ENCODE measurements at regions not wholly inside any gene's neighbourhood (a gene's known extent, or its start where the extent isn't known, plus 50 kb on each side); places are given as distances from the start of the nearest gene placed in this dataset.
"Not testable (repeated sequence)": the region's sequence is repeated elsewhere in the genome, so short reads cannot be mapped to it uniquely, and the experiment has no call there.

DNA sequence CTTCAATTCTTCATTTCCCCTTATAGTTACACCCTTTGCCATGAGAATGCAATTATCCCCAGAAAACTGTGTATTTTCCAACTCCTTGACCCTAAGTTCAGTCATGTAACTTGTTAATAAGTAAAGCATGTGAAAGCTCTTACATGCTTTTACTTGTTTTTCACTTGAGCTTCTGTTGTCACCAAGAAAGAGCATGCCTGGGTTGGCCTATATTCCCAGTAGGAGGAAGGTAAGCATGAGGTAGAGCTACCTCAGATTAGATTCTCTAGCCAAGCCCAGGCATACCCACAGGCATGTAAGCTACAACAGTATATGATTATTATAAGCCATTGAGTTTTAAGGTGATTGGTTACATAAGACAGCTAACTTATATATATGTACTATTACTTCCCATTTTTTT lies 101.7 kb upstream of the SMLR1 start:
- Histone ChIP-seq H3K9ac (ENCODE audit: insufficient read length) (no peak overlapping the region), H3K9me3 (ENCODE audit: low read depth, low read length) (no peaks in the 10 kb centered on the region), H3K27ac (no peak overlapping the region), H3K36me3 (ENCODE audit: insufficient read depth, low read length) (no peaks in the 10 kb centered on the region), H3K4me3 (no peak overlapping the region)
- TF ChIP-seq FOXP2 (optimal IDR thresholded peaks at IDR 0.05; ENCODE audit: control extremely low read depth, extremely low read length, insufficient read depth) (no peak), EZH2 (IDR thresholded peaks at IDR 0.05) (no peak)
- DNase-seq (ENCODE audit: low read depth, low spot score) = no peak

DNA sequence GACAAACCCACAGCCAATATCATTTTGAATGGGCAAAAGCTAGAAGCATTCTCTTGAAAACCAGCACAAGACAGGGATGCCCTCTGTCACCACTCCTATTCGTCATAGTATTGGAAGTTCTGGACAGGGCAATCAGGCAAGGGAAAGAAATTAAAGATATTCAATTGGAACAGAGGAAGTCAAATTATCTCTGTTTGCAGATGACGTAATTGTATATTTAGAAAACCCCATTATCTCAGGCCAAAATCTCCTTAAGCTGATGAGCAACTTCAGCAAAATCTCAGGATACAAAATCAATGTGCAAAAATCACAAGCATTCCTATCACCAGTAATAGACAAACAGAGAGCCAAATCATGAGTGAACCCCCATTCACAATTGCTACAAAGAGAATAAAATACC lies 99.1 kb upstream of the SMLR1 start:
- not testable (repeated sequence) for H3K9me3 ChIP-seq (ENCODE audit: low read depth, low read length); H3K9ac ChIP-seq (ENCODE audit: insufficient read length); H3K4me3 ChIP-seq; H3K36me3 ChIP-seq (ENCODE audit: insufficient read depth, low read length); H3K27ac ChIP-seq; DNase-seq (ENCODE audit: low read depth, low spot score)

DNA sequence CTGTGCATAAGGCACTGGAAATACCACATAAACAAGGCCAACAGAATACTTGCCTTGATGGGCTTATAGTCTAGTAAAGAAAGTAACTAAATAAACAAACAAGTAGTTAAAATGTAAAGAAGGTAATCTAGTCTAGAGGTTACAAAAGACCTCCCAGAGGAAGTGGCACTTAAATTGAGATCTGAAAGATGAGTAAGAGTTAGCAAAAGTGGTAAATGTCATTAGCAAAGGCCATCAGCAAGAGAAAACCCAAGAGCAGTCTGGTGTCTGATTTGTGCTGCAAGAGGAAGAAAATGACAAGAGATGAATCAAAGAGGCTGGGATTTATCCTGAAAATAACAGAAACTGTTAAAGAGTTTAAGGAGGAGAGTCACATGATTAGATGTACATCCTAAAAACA lies 96.6 kb upstream of the SMLR1 start:
- Histone ChIP-seq H3K4me3 (no peak overlapping the region), H3K9me3 (ENCODE audit: low read depth, low read length) (no peaks in the 10 kb centered on the region), H3K27ac (no peak overlapping the region), H3K36me3 (ENCODE audit: insufficient read depth, low read length) (no peaks in the 10 kb centered on the region), H3K9ac (ENCODE audit: insufficient read length) (no peak overlapping the region)
- no peak for DNase-seq (ENCODE audit: low read depth, low spot score)
- TF ChIP-seq EZH2 (IDR thresholded peaks at IDR 0.05) (no peak), FOXP2 (optimal IDR thresholded peaks at IDR 0.05; ENCODE audit: control extremely low read depth, extremely low read length, insufficient read depth) (no peak), POLR2AphosphoS5 (IDR thresholded peaks at IDR 0.05; ENCODE audit: borderline replicate concordance, low read depth, low read length) (no peak)

DNA sequence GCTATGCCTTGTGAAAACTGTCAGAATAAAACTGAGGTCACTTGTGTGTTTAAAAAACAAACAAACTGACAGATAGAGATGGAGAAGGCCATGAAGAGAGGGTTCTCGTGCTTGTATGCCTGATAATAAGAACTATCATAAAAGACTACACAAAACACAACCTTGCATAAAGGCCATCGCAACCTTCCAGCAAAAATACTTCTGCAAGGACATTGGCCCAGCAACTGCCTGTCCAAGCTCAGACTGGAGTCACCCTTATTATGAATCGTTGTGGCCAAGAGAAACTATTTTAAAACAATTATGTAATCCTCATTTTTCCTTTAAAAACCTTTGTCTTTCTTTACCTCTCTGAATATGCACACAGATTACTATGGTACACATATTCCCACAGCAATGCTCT lies 93.0 kb upstream of the SMLR1 start:
- H3K27ac ChIP-seq = no peak overlapping the region
- no peak overlapping the region for H3K9ac ChIP-seq (ENCODE audit: insufficient read length)
- TF ChIP-seq POLR2AphosphoS5 (IDR thresholded peaks at IDR 0.05; ENCODE audit: borderline replicate concordance, low read depth, low read length) = no peak
- TF ChIP-seq FOXP2 (optimal IDR thresholded peaks at IDR 0.05; ENCODE audit: control extremely low read depth, extremely low read length, insufficient read depth) = no peak
- TF ChIP-seq EZH2 (IDR thresholded peaks at IDR 0.05) = no peak
- no peak for DNase-seq (ENCODE audit: low read depth, low spot score)
- H3K36me3 ChIP-seq (ENCODE audit: insufficient read depth, low read length) = no peaks in the 10 kb centered on the region
- no peaks in the 10 kb centered on the region for H3K9me3 ChIP-seq (ENCODE audit: low read depth, low read length)
- no peak overlapping the region for H3K4me3 ChIP-seq

DNA sequence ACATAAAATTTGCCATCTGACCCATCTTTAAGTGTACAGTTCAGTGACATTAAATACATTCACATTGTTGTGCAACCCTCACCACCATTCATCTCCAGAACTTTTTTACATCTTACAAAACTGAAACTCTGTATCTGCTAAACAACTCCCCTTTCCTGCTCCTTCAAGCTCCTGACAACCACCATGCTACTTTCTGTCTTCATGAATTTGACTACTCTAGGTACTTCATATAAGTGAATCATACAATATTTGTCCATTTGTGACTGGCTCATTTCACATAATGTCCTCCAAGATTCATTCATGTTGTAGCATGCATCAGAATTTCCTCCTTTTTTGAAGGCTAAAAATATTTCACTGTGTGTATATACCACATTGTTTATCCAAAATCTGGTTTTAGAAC lies 86.9 kb upstream of the SMLR1 start:
- H3K9ac ChIP-seq (ENCODE audit: insufficient read length) = no peak overlapping the region
- H3K9me3 ChIP-seq (ENCODE audit: low read depth, low read length) = no peaks in the 10 kb centered on the region
- no peak overlapping the region for H3K4me3 ChIP-seq
- no peaks in the 10 kb centered on the region for H3K36me3 ChIP-seq (ENCODE audit: insufficient read depth, low read length)
- TF ChIP-seq EZH2 (IDR thresholded peaks at IDR 0.05) (no peak), POLR2AphosphoS5 (IDR thresholded peaks at IDR 0.05; ENCODE audit: borderline replicate concordance, low read depth, low read length) (no peak), FOXP2 (optimal IDR thresholded peaks at IDR 0.05; ENCODE audit: control extremely low read depth, extremely low read length, insufficient read depth) (no peak)
- DNase-seq (ENCODE audit: low read depth, low spot score) = no peak
- H3K27ac ChIP-seq = no peak overlapping the region

DNA sequence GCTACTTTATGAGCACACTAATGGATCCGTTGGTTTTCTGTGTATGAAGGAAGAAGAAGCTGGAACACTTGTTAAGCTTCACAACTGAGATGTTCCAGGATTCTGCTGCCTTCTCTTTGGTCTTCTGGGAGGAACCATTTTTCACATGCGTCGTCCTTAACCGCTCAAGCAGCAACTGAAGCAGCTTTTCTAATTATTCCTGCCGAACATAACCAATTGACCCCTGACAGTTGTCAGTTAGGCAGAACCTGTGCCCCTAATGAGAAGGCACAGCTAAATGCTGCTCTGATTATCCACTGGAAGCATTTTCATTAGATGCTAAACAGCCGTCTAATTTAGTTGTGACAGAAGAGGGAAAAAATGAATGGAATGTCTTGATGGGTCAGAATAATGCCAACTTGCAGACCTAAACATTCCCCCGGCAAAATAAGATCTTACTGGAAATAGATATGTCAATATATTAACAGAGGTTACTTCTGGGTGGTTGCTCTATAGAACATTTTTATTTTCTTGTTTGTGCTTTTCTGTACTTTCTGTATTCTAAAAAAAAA lies 85.0 kb upstream of the SMLR1 start:
- H3K9me3 ChIP-seq (ENCODE audit: low read depth, low read length) = no peaks in the 10 kb centered on the region
- H3K4me3 ChIP-seq = no peak overlapping the region
- no peak overlapping the region for H3K9ac ChIP-seq (ENCODE audit: insufficient read length)
- no peak for TF ChIP-seq EZH2 (IDR thresholded peaks at IDR 0.05)
- TF ChIP-seq POLR2AphosphoS5 (IDR thresholded peaks at IDR 0.05; ENCODE audit: borderline replicate concordance, low read depth, low read length) = no peak
- TF ChIP-seq FOXP2 (optimal IDR thresholded peaks at IDR 0.05; ENCODE audit: control extremely low read depth, extremely low read length, insufficient read depth) = no peak
- no peaks in the 10 kb centered on the region for H3K36me3 ChIP-seq (ENCODE audit: insufficient read depth, low read length)
- H3K27ac ChIP-seq = no peak overlapping the region
- no peak for DNase-seq (ENCODE audit: low read depth, low spot score)

DNA sequence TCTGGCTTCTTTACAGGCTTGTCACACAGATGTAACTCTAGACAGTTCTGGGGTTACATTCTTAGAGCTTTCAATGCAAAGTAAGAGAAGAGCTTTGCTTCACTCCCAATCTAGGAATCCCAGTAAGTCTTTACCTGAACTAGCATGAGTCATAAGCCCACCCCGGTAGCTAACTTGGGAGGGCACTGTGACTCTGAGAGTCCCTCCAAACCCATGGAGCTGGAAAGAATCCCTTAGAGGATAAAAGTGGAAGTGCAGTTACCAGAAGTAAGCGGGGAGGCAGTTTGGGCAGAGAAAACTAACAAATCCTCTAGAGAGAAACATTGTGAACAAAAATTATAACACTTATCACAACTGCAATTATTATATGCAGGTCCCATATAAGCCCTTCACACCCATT lies 84.0 kb upstream of the SMLR1 start:
- no peaks in the 10 kb centered on the region for H3K36me3 ChIP-seq (ENCODE audit: insufficient read depth, low read length)
- no peak for DNase-seq (ENCODE audit: low read depth, low spot score)
- H3K9me3 ChIP-seq (ENCODE audit: low read depth, low read length) = no peaks in the 10 kb centered on the region
- no peak for TF ChIP-seq FOXP2 (optimal IDR thresholded peaks at IDR 0.05; ENCODE audit: control extremely low read depth, extremely low read length, insufficient read depth)
- TF ChIP-seq POLR2AphosphoS5 (IDR thresholded peaks at IDR 0.05; ENCODE audit: borderline replicate concordance, low read depth, low read length) = no peak
- TF ChIP-seq EZH2 (IDR thresholded peaks at IDR 0.05) = no peak
- H3K9ac ChIP-seq (ENCODE audit: insufficient read length) = no peak overlapping the region
- H3K27ac ChIP-seq = no peak overlapping the region
- no peak overlapping the region for H3K4me3 ChIP-seq

DNA sequence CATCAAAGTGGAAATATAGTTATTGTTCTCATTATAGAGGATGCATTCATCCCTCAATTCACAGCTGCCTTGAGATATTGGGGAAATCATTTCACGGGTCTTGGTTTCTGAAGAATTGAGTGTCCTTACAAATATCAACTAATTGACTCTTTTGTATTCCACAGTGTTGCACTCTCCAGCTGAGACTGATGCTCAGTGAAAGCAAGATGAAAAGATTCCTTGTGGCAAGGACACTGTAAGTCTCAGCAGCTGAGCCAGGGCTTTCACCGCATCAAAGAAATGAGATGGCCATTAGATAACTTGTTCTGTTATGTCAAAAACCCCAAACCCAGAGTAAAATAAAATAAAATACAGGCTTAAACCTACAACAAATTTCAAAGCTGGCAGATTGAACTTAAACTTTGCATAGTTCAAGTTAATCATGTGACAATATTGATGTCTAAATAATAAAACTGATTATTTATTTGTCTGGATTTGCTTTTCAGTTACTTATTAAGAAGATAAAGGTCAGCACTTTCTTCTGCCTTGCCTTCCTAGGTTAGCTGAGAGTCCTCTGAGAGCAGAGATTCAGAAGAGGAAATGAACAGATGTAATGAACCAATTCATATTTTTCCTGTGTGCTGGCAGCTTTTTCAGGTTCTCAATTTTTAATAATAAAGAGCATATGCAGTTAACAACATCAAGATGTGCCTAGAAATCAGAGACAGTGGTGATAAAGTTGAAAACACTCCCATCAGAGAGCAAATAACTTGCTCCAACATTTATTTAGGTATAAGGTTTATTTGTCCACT lies 82.4 kb upstream of the SMLR1 start:
- H3K36me3 ChIP-seq (ENCODE audit: insufficient read depth, low read length) = no peaks in the 10 kb centered on the region
- peak overlapping the region; percentile 40; the same call in 1 of the 2 replicates for H3K27ac ChIP-seq
- no peak for TF ChIP-seq POLR2AphosphoS5 (IDR thresholded peaks at IDR 0.05; ENCODE audit: borderline replicate concordance, low read depth, low read length)
- TF ChIP-seq EZH2 (IDR thresholded peaks at IDR 0.05) = no peak
- no peak for TF ChIP-seq FOXP2 (optimal IDR thresholded peaks at IDR 0.05; ENCODE audit: control extremely low read depth, extremely low read length, insufficient read depth)
- no peak overlapping the region for H3K4me3 ChIP-seq
- H3K9me3 ChIP-seq (ENCODE audit: low read depth, low read length) = no peaks in the 10 kb centered on the region
- no peak for DNase-seq (ENCODE audit: low read depth, low spot score)
- H3K9ac ChIP-seq (ENCODE audit: insufficient read length) = no peak overlapping the region

DNA sequence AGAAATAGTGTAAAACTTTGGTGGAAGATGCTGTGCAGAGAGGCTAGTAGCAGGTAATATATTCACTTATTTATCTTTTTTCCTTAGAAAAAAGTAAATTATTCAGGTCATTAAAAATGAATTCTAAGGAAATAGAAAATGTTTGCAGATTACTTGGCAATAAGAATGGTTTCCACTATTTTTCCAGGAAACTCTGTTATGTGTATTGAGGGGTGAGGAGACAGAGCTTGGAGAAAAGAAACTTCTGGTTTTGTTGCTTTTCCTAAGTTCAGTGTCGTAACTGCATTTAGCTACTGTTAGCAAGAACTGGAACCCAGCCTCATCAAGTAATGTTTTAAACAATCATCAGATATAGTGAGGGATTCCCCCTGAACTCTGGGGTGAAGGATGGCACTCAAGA lies 79.2 kb upstream of the SMLR1 start:
- Histone ChIP-seq H3K36me3 (ENCODE audit: insufficient read depth, low read length) (no peaks in the 10 kb centered on the region), H3K9ac (ENCODE audit: insufficient read length) (no peak overlapping the region), H3K9me3 (ENCODE audit: low read depth, low read length) (no peaks in the 10 kb centered on the region), H3K4me3 (no peak overlapping the region), H3K27ac (no peak overlapping the region)
- no peak for DNase-seq (ENCODE audit: low read depth, low spot score)
- TF ChIP-seq EZH2 (IDR thresholded peaks at IDR 0.05) = no peak
- TF ChIP-seq FOXP2 (optimal IDR thresholded peaks at IDR 0.05; ENCODE audit: control extremely low read depth, extremely low read length, insufficient read depth) = no peak
- TF ChIP-seq POLR2AphosphoS5 (IDR thresholded peaks at IDR 0.05; ENCODE audit: borderline replicate concordance, low read depth, low read length) = no peak
